ENCODE measurements at regions not wholly inside any gene's neighbourhood (a gene's known extent, or its start where the extent isn't known, plus 50 kb on each side); places are given as distances from the start of the nearest gene placed in this dataset.

GRCh38 chr2:13197248-13197647 is 480.5 kb downstream of the TRIB2 start:
- Histone ChIP-seq H3K27me3 (replicated peaks; ENCODE audit: insufficient read depth, low read length) (no peaks in the 10 kb centered on the region), H3K9me3 (replicated peaks; ENCODE audit: insufficient read depth, low read length) (no peaks in the 10 kb centered on the region), H4K20me1 (ENCODE audit: insufficient read depth, low read length) (no peaks in the 10 kb centered on the region), H2AFZ (ENCODE audit: low read length) (no peak overlapping the region), H3F3A (ENCODE audit: insufficient read depth, low read length) (peaks cover 5% of the 10 kb centered on the region; the same call in 1 of the 2 replicates), H3K4me2 (ENCODE audit: low read depth, low read length) (no peak overlapping the region), H3K9ac (ENCODE audit: low read length) (no peak overlapping the region), H3K79me2 (ENCODE audit: low read length) (no peaks in the 10 kb centered on the region), H3K4me3 (ENCODE audit: low read length) (no peak overlapping the region), H3K36me3 (replicated peaks; ENCODE audit: insufficient read depth, low read length) (no peaks in the 10 kb centered on the region), H3K4me1 (ENCODE audit: low read length) (0 out of 2 replicates have a peak, but pooled peaks cover 9% of the 10 kb centered on the region), H3K27ac (ENCODE audit: low read length) (no peak overlapping the region), H3K9me2 (replicated peaks; ENCODE audit: insufficient read depth, low read length) (no peaks in the 10 kb centered on the region)
- no peak for DNase-seq
- TF ChIP-seq EZH2phosphoT487 (IDR thresholded peaks at IDR 0.05; ENCODE audit: low read length) (no peak), CTCF (IDR thresholded peaks at IDR 0.05; ENCODE audit: low read length) (no peak), EZH2 (optimal IDR thresholded peaks at IDR 0.05; ENCODE audit: low read depth, low read length) (no peak)

- Histone ChIP-seq H3K27ac (ENCODE audit: low read length) (no peak overlapping the region), H3K27me3 (replicated peaks; ENCODE audit: insufficient read depth, low read length) (no peaks in the 10 kb centered on the region), H3K36me3 (replicated peaks; ENCODE audit: insufficient read depth, low read length) (no peaks in the 10 kb centered on the region), H3K9ac (ENCODE audit: low read length) (no peak overlapping the region), H3K4me3 (ENCODE audit: low read length) (no peak overlapping the region), H3K79me2 (ENCODE audit: low read length) (no peaks in the 10 kb centered on the region), H3K4me1 (ENCODE audit: low read length) (no peaks in the 10 kb centered on the region), H2AFZ (ENCODE audit: low read length) (no peak overlapping the region), H3K4me2 (ENCODE audit: low read depth, low read length) (no peak overlapping the region), H3K9me3 (replicated peaks; ENCODE audit: insufficient read depth, low read length) (no peaks in the 10 kb centered on the region), H3F3A (ENCODE audit: insufficient read depth, low read length) (no peaks in the 10 kb centered on the region), H3K9me2 (replicated peaks; ENCODE audit: insufficient read depth, low read length) (no peaks in the 10 kb centered on the region), H4K20me1 (ENCODE audit: insufficient read depth, low read length) (no peaks in the 10 kb centered on the region)
- TF ChIP-seq EZH2 (optimal IDR thresholded peaks at IDR 0.05; ENCODE audit: low read depth, low read length) (no peak), CTCF (IDR thresholded peaks at IDR 0.05; ENCODE audit: low read length) (peak; percentile 49)
- peak; percentile 9 for DNase-seq
Measured at GRCh38 chr2:13201924-13202323, 485.2 kb downstream of the TRIB2 start.

GRCh38 chr2:13212115-13212514 is 495.4 kb downstream of the TRIB2 start:
- Histone ChIP-seq H3K36me3 (replicated peaks; ENCODE audit: insufficient read depth, low read length) (no peaks in the 10 kb centered on the region), H3K9me2 (replicated peaks; ENCODE audit: insufficient read depth, low read length) (no peaks in the 10 kb centered on the region), H2AFZ (ENCODE audit: low read length) (no peak overlapping the region), H3F3A (ENCODE audit: insufficient read depth, low read length) (no peaks in the 10 kb centered on the region), H4K20me1 (ENCODE audit: insufficient read depth, low read length) (no peaks in the 10 kb centered on the region), H3K4me3 (ENCODE audit: low read length) (no peak overlapping the region), H3K79me2 (ENCODE audit: low read length) (no peaks in the 10 kb centered on the region), H3K4me1 (ENCODE audit: low read length) (no peaks in the 10 kb centered on the region), H3K27me3 (replicated peaks; ENCODE audit: insufficient read depth, low read length) (no peaks in the 10 kb centered on the region), H3K9me3 (replicated peaks; ENCODE audit: insufficient read depth, low read length) (no peaks in the 10 kb centered on the region), H3K27ac (ENCODE audit: low read length) (no peak overlapping the region), H3K4me2 (ENCODE audit: low read depth, low read length) (no peak overlapping the region), H3K9ac (ENCODE audit: low read length) (no peak overlapping the region)
- DNase-seq = no peak
- TF ChIP-seq EZH2 (optimal IDR thresholded peaks at IDR 0.05; ENCODE audit: low read depth, low read length) (no peak), CTCF (IDR thresholded peaks at IDR 0.05; ENCODE audit: low read length) (no peak), EZH2phosphoT487 (IDR thresholded peaks at IDR 0.05; ENCODE audit: low read length) (no peak)
